Activated naive CD8-positive, alpha-beta T cell treated with anti-CD3 and anti-CD28 coated beads for 36 hours (primary cell): ENCODE measurements at regions not wholly inside any gene's neighbourhood (a gene's known extent, or its start where the extent isn't known, plus 50 kb on each side); places are given as distances from the start of the nearest gene placed in this dataset.

Experiments used
- DNase-seq: peaks from one replicate; pipeline ENCODE4 v3.0.0; 2021
- H3K27ac Mint-ChIP-seq: one replicate; pipeline ENCODE4 v1.8.0; 2022; ENCODE audit warnings: mild to moderate bottlenecking, moderate library complexity, mixed read lengths
- H3K27me3 Mint-ChIP-seq: one replicate; pipeline ENCODE4 v1.8.0; 2022; ENCODE audit warnings: mild to moderate bottlenecking, mixed read lengths
- H3K36me3 Mint-ChIP-seq: one replicate; pipeline ENCODE4 v1.8.0; 2021; ENCODE audit warnings: mild to moderate bottlenecking, mixed read lengths
- H3K4me1 Mint-ChIP-seq: one replicate; pipeline ENCODE4 v1.8.0; 2021; ENCODE audit warnings: mixed read lengths
- H3K4me3 Mint-ChIP-seq: one replicate; pipeline ENCODE4 v1.8.0; 2022; ENCODE audit warnings: mild to moderate bottlenecking, moderate library complexity, mixed read lengths
- H3K9me3 Mint-ChIP-seq: one replicate; pipeline ENCODE4 v1.8.0; 2022; ENCODE audit warnings: mixed read lengths

- Mint-ChIP-seq H3K4me1 (no peaks in the 10 kb centered on the region), H3K36me3 (no peaks in the 10 kb centered on the region), H3K4me3 (no peak overlapping the region), H3K27me3 (no peaks in the 10 kb centered on the region), H3K9me3 (no peaks in the 10 kb centered on the region), H3K27ac (no peak overlapping the region)
- no peak for DNase-seq
Measured at GRCh38 chr18:11246495-11247300, 97.3 kb upstream of the PIEZO2 start.

- Mint-ChIP-seq H3K9me3 (no peaks in the 10 kb centered on the region), H3K4me1 (no peaks in the 10 kb centered on the region), H3K36me3 (no peaks in the 10 kb centered on the region), H3K4me3 (no peak overlapping the region), H3K27ac (no peak overlapping the region), H3K27me3 (no peaks in the 10 kb centered on the region)
- DNase-seq, result no peak
Measured at GRCh38 chr18:11245879-11246278, 96.5 kb upstream of the PIEZO2 start.

GRCh38 chr18:11237484-11237883 is 88.1 kb upstream of the PIEZO2 start:
- Mint-ChIP-seq H3K27ac (no peak overlapping the region), H3K9me3 (peaks cover 2% of the 10 kb centered on the region), H3K36me3 (no peaks in the 10 kb centered on the region), H3K4me1 (no peaks in the 10 kb centered on the region), H3K4me3 (no peak overlapping the region), H3K27me3 (peaks cover 3% of the 10 kb centered on the region)
- no peak for DNase-seq

- H3K4me1 Mint-ChIP-seq, result no peaks in the 10 kb centered on the region
- H3K4me3 Mint-ChIP-seq, result no peak overlapping the region
- H3K27me3 Mint-ChIP-seq, result peaks cover 3% of the 10 kb centered on the region
- no peak overlapping the region for H3K27ac Mint-ChIP-seq
- no peaks in the 10 kb centered on the region for H3K36me3 Mint-ChIP-seq
- peaks cover 2% of the 10 kb centered on the region for H3K9me3 Mint-ChIP-seq
- no peak for DNase-seq
Measured at GRCh38 chr18:11237066-11237465, 87.7 kb upstream of the PIEZO2 start.

- H3K4me1 Mint-ChIP-seq, result no peaks in the 10 kb centered on the region
- no peak for DNase-seq
- no peaks in the 10 kb centered on the region for H3K9me3 Mint-ChIP-seq
- H3K27ac Mint-ChIP-seq, result no peak overlapping the region
- H3K4me3 Mint-ChIP-seq, result no peak overlapping the region
- H3K36me3 Mint-ChIP-seq, result no peaks in the 10 kb centered on the region
- no peaks in the 10 kb centered on the region for H3K27me3 Mint-ChIP-seq
Measured at GRCh38 chr18:11224153-11224552, 74.8 kb upstream of the PIEZO2 start.

GRCh38 chr18:11219571-11219970 is 70.2 kb upstream of the PIEZO2 start:
- no peaks in the 10 kb centered on the region for H3K36me3 Mint-ChIP-seq
- H3K27me3 Mint-ChIP-seq, result peaks cover 3% of the 10 kb centered on the region
- H3K4me1 Mint-ChIP-seq, result no peaks in the 10 kb centered on the region
- no peak overlapping the region for H3K4me3 Mint-ChIP-seq
- no peaks in the 10 kb centered on the region for H3K9me3 Mint-ChIP-seq
- H3K27ac Mint-ChIP-seq, result no peak overlapping the region
- DNase-seq, result no peak

GRCh38 chr18:11215216-11215615 is 65.8 kb upstream of the PIEZO2 start:
- no peaks in the 10 kb centered on the region for H3K4me1 Mint-ChIP-seq
- no peaks in the 10 kb centered on the region for H3K9me3 Mint-ChIP-seq
- no peak for DNase-seq
- no peak overlapping the region for H3K27ac Mint-ChIP-seq
- H3K27me3 Mint-ChIP-seq, result peaks cover 3% of the 10 kb centered on the region
- no peak overlapping the region for H3K4me3 Mint-ChIP-seq
- no peaks in the 10 kb centered on the region for H3K36me3 Mint-ChIP-seq

- no peaks in the 10 kb centered on the region for H3K36me3 Mint-ChIP-seq
- H3K4me3 Mint-ChIP-seq, result no peak overlapping the region
- H3K27me3 Mint-ChIP-seq, result peaks cover 7% of the 10 kb centered on the region
- no peak for DNase-seq
- H3K4me1 Mint-ChIP-seq, result no peaks in the 10 kb centered on the region
- no peaks in the 10 kb centered on the region for H3K9me3 Mint-ChIP-seq
- H3K27ac Mint-ChIP-seq, result no peak overlapping the region
Measured at GRCh38 chr18:11204020-11204419, 54.7 kb upstream of the PIEZO2 start.

- Mint-ChIP-seq H3K4me1 (no peaks in the 10 kb centered on the region), H3K9me3 (no peaks in the 10 kb centered on the region), H3K36me3 (no peaks in the 10 kb centered on the region), H3K27ac (no peak overlapping the region), H3K27me3 (peaks cover 7% of the 10 kb centered on the region), H3K4me3 (no peak overlapping the region)
- no peak for DNase-seq
Measured at GRCh38 chr18:11199477-11199876, 50.1 kb upstream of the PIEZO2 start.
